NCI-H1694 treated with DMSO at 0.1 percent for 48 hours (cell line): ENCODE measurements at regions not wholly inside any gene's neighbourhood (a gene's known extent, or its start where the extent isn't known, plus 50 kb on each side); places are given as distances from the start of the nearest gene placed in this dataset.

Source experiments
- DNase-seq: peaks from one replicate; lab custom pipeline; 2025; lab: John Stamatoyannopoulos, UW

DNA sequence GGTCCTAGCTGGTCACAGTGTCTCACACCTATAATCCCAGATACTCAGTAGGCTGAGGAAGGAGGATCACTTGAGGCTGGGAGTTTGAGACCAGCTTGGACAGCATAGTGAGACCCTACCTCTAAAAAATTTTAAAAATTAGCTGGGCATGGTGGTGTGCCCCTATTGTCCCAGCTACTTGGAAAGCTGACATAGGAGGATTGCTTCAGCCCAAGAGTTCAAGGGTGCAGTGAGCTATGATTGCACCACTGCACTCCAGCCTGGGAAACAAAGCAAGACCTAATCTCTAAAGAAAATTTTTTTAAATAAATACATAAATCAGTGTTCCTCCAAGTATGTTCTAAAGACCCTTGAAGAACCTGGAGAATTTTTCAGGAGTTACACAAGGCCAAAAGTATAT, 50.6 kb upstream of the GNAO1 start:
- DNase-seq, result no peak

DNA sequence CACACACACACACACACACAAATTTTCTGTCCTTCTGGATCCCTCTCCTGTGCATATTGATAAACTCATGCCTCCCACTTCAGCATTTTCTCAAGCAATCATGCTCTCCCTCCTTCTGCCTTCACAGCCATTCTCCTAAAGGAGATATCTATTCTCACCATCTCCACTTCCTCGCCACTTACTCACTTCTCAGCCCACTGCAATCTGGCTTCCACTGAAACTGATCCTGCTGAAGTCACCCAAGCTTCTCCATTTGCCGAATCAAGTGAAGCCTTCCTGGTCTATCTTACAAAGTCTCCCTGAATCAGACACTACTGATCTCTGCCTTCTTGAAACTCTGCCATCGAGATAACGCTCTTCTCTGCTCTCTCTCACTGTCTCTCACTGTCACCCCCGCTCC, 54.0 kb upstream of the GNAO1 start:
- no peak for DNase-seq

DNA sequence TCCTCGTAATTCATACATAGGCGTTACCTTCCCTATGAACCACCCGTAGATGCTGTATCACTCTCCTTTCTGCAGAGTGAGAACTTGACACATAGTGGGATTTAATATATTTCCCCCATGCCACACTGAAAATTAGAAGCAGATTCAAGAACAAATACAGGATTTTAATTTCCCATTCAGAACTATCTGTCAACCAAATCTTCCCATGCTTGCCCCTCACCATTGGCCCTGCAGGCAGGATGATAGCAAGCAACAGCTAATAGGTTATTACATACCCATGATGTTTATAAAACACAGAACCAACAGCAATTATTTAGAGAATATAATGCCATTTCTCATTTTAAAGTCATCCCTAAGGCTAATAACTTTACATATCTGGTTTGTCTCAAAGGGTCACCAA, 55.0 kb upstream of the GNAO1 start:
- no peak for DNase-seq

DNA sequence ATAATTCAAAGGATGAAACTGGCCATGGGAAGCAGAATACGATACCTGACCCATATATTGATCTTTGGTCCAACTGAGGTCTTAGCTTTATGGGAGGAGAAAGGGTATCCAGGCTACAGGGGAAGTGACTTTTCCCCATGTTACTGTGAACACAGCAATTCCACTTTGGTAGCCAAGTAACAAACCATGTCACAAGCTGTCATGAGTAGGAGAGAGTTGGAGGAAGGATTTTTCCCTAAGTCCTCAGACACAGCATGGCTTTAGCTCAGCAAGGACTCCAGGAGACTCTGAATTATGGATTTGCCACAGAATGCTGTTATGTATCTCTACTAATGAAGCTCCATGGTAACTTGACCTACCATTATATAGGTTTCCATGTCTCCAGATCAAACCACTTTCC, 56.5 kb upstream of the GNAO1 start:
- no peak for DNase-seq

DNA sequence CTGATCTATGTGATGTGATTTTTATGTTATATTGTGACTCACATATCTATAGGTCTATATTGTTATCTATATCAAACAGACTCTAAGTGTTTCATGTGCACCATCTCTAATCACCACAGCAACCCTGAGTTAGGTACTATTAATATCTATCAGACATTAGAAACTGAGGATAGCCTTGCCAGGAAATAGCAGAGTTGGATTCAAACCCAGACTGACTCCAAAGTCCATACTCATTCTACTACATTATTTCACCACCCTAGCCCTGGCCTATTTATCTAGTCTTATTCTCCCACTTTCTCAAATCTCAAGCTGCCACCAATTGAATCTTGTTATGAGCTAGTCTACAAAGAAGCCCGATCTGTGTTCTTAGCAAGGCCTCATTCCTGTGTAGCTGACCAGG, 65.4 kb upstream of the GNAO1 start:
- no peak for DNase-seq

DNA sequence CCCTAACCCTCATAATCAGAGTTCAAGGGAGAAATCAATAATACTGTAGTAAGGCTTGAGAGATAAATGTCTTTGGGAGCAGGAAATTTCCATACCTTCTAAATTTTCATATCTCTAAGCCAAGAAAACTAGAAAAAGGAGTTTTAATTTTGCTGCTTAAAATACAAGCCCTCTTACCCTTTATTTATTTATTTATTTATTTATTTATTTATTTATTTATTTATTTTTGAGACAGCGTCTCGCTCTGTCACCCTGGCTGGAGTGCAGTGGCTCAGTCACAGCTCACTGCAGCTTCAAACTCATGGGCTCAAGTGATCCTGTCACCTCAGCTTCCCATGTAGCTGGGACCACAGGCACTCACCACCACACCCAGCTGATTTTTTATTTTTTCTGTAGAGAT, 69.0 kb upstream of the GNAO1 start:
- DNase-seq, result no peak

DNA sequence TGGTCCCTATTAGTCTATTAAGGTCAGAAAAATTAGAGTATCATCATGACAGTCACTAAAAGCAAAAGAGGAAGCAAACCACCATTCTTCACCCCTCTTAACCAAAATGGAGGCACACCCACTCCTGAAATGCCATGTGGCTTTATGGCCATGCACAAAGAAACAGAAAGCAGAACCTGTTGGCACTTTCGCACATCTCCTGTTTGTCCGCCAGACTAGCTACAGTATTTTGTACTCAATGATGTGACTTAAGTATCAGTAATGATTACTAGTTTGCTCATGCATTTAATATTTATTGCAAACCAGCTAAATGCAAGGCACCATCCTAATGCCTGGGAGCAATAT, 70.2 kb upstream of the GNAO1 start:
- no peak for DNase-seq

DNA sequence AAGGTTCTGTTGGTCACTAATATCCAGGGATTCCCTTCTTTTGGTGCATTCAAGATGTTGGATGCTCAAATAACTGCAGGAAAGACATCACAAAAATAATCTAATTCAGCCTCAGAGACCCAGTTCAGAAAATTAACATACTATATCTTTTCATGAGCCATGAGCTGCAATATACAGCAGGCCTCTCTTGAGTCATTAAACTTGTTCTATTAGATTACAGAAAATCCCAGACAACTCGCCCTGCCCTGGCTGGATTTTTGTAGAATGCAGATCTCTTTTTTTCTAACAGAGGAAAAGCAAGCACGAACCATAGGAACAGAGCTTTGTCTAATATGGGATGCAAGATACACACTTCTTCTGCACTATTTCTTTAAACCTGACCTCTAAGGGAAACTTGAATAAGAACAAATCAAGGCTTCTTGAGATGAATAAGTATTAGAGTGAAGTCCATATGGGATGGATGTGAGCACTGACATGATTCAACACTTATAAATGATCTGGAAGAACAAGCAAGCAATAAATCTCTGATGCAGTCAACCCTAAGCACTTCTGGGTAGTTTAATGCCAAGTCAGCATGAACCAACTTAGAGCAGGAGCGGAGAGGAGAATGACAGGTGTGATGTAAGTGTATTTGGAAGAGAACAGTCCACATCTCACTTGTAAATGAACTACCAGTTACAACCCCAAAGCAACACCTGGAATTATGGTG, 70.7 kb upstream of the GNAO1 start:
- no peak for DNase-seq

DNA sequence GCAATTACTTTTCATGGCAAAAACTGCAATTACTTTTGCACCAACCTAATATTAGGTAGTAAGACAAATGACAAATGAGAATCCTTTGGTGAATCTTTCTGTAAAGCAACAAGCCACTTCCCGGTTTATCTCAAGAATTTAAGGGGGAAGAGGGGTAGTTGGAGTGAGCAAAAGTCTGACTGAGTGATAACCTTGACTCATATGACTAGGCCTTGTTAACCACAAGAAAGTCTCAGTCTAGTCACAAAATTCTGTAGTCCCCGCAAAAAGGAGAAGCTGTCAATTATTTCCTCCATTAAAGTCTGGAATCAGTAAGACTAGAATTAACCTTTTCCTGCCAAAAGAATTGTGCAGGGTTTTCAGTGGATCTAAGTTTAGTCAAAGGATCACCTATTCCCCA, 72.2 kb upstream of the GNAO1 start:
- DNase-seq, result no peak

DNA sequence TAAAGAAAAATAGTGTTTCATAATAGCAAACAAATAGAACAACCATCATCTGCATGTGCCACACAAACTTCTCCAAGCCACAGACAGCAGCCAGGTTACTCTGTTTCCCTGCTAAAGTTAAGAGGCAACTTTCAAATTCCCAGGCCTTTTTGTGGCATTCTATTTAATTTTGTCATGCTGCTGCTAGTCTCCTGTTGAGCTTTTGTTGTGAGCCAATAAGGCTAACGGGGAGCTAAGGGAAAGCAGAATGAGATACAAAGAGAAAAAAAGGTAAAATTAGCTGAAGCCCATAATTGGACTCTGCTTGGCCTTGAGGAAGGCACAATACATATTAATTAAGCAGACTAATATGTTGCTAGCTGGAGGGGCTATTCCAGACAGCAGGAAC, 74.7 kb upstream of the GNAO1 start:
- no peak for DNase-seq

DNA sequence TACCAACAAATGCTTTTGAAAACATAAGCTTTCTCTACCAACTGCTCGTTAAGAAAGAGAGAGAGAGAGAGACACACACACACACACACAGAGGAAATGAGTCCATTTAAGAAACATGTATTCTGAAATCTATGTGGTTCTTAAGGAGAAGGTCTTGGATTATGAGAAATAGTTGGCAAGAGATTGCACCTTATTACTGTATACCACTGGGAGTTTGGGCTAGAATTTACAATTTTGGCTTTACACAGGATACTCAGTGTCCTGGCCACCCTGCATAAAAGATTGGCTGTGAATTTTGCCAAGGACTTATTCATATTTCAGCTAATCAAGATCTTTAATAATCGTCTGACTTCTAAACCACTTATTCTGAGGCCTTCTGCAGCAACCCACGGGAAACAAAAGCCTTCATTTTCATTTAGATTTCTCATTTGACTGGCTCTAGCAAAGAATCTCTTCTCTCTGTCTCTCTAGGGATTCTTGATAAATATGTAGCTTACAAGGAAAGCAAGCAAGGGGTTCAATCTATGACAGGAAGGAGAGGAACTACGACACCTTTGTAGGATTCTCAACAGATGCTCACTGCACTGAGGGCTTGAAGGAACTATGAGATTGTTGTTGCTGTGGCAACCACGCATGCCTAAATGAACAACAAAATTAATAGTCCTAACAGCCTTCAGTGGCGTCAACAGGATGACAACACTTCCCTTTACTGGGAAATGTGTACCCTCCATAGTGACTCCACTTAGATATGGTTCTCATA, 75.3 kb upstream of the GNAO1 start:
- no peak for DNase-seq

DNA sequence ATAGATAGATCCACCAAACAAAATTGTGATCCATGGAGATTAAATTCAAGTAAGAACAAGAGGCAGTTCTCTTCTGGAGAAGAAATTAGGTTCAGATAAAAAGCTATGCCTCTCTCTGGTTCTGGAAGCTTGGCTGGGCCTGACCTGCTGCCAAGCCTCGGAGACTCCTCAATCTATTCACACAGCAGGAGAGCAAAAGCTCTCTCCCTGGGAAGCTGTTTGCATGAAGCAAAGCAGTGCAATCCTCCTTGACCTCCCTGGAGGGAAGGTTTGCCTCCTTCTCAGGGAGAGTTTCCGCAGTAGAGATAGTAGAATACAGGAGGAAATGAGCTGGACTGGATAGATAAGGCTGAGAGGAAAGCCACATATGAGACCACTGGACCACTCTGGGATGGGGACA, 78.1 kb upstream of the GNAO1 start:
- no peak for DNase-seq

DNA sequence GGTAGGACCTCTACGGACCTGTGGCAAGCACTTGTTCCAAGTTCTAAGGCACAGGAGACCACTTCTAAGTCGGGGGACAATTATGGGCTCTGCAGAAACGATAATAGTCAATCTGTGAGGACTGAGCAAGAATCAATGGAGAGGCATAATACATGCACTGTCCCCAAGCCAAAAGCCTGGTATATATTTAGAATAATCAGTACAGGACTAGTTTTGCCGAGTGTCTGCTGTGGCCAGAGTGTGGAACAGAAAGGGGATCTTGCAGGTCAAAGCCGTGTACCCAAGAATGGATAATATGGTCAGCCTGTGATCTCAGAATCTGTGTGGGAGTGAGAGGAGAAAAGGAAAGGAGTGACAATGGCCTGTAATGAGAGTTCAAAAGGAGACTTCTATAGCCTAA, 80.2 kb upstream of the GNAO1 start:
- no peak for DNase-seq

DNA sequence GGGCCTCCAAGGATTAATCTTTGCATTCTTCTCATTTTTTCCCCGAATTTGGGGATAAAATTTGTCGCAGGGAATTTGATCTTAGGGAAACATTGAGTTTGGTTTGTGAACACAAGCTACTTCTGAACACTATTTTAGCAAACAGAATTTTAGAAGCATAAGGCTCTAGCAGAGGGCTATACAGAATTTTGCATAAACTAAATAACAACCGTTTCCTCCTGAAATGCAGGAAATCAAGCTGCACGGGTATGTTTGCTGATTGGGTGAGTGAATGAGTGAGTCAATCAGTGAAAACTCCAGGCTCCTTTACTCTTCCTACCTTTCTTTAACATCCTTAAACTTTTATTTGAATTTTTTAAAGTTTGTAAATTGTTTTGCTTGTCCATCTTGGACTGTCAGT, 81.3 kb upstream of the GNAO1 start:
- DNase-seq, result no peak

DNA sequence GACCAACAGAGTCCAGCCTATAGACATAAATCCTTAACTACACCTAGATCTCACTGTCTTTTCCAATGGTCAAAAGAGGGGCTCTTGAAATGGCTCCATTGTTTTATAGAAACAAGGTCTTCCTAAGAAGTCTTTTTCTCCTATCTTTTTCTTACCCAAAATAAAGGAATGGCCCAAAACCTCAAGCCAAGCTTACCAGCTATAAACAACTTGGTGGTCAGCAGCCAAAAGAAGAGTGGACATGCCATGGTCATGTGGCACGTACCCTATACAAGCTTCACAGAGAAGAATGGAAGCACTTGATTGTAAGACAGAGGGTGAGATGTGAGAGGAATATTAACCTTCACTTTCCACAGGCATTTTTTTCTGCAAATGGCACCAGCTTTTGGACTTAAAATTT, 82.1 kb upstream of the GNAO1 start:
- DNase-seq, result no peak

DNA sequence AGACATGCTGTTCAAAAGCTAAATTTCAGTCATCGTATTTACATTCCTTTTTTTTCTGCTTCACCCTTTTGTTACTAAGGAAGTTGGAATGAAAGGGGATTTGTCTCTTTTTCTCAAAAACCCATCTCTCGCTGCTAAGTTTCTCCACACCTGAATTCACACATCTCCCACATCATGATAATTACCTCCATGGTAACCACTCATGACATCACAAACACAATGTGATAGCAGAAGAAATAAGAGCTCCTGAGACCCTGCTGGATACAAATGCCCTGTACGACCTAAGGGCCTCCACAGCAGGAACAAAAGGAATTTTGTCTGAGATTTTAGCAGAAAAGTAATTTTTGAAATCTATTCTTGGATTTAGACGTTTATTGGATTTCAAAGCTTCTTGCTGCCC, 82.6 kb upstream of the GNAO1 start:
- DNase-seq, result no peak

DNA sequence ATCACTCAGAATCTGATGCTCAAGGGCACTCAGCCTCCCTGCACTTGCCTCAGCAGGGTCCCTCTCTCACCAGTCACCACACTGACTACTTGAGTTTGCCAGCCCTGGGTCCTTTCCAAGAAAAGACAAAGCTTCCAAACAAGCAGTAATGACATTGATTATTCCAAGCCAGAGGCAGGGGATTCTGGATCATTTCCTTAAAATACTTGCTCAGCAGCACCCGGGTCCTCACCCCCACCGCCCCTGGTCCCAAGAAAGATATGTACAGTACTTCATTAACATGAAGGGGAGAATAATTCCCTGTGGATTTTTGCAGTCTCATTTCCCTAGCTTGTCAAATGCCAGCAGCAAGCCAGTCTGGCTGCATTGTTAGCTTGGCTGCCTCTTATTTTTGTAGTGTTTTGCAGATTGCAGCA, 83.2 kb upstream of the GNAO1 start:
- DNase-seq, result peak; percentile 28

DNA sequence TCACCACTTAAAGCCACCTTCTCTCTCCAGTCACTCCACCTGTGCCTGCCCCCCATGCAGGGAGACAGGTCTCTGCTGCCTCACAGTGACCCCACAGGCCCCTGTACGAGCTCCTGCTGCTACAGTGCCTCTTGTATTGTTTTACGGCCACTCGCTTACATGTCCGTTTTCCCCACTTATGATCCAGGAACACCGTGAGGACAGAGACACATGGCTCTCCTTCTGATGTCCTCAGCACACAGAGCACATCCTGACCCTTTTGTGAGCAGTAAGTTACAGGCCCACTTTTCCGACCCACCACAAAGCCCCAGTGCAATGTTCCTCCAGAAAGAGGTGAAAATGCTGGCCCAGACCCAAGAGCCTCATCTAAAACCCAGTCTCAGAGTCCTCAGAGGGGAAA, 84.8 kb upstream of the GNAO1 start:
- DNase-seq, result no peak

DNA sequence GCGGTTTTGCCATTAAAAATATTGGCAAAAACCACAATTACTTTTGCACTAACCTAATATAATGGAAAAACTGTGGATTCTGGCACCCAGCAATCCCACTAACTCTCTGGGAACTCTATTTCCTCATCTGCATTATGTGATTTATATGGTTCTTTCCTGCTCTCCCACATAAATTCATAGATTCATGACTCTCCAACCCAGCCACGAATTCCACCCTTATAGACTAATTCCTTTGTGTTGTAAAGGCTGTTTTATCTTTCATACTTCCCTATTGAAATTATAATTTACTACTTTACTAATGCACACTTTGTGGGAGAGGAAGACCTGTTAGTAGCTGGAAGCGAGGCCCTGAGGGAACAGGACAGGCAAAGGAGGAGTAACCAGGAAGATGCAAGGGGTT, 88.4 kb upstream of the GNAO1 start:
- no peak for DNase-seq

DNA sequence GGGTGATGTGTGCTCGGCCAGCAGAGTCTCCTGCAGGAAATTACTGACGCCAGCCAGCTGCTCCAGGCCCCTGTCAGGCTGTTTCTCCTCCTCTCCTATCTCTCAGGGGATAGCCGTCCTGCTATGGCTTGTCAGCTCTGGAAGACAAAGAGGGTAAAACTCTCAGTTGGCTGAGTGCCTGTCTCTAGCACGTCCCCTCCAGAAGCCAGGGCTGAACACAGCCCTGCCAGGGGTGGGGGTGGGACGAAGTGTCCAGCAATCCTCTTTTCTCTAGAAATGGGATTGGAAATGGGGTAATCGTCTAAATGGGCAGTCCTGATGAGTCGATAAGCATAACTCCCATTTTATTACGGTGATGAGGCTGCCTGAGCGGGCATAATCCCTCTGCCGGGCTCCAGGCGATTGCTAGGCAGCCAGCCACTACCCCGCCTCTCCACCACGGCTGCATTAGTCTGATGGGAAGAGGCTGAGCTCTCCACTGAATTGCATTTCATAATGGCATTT, 89.1 kb upstream of the GNAO1 start:
- DNase-seq, result peak; percentile 92

DNA sequence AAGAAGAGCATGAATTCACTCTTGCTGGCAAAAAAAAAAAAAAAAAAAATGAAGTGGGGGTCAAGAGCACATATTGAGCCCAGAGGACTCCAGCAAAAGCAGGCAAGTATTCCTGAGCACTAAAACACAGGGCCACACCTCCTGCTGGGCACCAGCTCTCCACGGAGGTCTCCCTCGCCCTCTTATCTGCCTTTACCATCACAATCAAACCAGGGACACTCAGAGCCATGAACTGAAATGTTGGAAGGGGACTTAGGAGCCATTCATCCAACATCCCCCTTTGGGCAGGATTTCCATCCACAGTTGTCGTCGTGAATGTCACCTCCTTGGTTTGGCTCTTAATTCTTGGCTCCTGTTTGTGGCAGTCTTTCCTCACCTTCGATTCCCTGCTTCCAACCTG, 89.8 kb upstream of the GNAO1 start:
- no peak for DNase-seq

DNA sequence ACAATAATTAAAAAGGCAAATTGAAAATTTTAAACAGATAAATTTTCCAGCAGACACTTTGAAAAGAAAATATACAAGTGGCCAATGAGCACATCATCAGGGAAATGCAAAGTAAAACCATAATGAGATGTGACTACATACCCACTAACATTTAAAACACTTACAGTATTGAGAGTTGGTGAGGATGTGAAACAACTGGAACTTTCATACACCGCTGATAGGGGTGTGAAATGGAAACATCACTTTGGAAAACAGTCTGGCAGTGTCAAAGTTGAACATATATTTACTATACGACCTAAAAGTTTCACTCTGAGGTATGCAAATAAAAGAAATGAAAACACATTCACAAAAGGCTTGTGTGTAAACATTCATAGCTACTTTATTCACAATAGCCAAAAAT, 94.0 kb upstream of the GNAO1 start:
- DNase-seq, result no peak

DNA sequence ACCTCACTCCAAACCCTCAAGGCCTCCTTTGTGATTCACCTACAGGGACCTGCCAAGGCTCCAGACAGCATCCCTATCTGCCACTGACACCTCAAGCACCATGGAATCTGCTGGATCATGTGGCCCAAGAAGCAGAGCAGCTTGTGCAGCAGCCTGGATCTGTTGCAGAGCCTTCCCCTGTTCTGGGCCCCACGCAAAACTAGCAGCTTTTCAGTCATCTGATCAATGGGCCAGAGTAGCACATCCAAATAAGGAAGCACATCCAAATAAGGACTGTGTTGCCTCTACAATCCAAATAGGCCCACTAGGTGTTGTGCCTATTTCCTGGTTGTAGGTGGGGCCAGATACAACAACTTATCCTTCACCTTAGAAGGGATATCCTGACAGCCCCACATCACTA, 97.1 kb upstream of the GNAO1 start:
- DNase-seq, result no peak

DNA sequence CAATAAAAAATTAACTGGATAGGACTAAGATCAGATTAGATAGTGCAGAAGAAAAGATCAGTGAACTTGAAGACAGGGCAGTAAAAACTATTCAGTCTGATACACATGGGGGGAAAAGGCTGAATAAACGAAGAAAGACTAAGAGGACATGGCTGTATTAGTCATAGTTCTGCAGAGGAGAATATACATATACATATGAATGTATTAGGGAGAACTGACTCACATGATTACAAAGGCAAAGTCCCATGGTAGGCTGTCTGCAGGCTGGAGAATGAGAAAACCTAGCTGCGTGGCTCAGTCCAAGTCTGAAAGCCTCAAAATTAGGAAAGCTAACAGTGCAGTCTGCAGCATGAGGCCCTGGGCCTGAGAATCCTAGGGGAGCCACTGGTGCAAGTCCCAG, 98.2 kb upstream of the GNAO1 start:
- DNase-seq, result no peak
